AG09319 (cell line): ENCODE measurements at regions not wholly inside any gene's neighbourhood (a gene's known extent, or its start where the extent isn't known, plus 50 kb on each side); places are given as distances from the start of the nearest gene placed in this dataset.

Experiments
- DNase-seq: peaks from one replicate; pipeline ENCODE4 v3.0.0-alpha.2; 2010; ENCODE audit warnings: low read depth; ENCODE audit errors: extremely low read depth
- CTCF ChIP-seq: IDR thresholded peaks from 2 replicates; pipeline ENCODE4 v1.5.1; 2011; ENCODE audit warnings: low read depth, mild to moderate bottlenecking, inconsistent platforms, low read length, moderate library complexity

DNA sequence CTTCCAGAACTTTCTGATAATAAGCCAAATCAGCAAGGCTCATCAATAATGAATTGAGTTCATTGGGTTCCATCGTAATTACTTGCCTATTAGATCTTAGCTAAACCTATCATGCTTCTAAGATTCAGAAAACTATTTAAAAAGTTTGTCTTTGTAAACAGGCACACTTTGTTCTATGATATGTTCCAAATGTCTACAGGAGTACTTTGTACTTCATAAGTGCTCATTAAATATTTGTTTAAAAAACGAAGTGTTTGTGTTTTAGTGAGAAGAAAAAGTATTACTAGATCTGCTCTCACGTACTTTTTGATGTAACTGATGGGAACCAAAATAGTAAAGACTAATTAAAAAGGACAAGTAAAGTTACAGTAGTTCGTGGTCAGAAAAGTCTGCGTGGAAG is 172.8 kb upstream of the FLRT2 start:
- no peak for DNase-seq
- TF ChIP-seq CTCF = no peak

DNA sequence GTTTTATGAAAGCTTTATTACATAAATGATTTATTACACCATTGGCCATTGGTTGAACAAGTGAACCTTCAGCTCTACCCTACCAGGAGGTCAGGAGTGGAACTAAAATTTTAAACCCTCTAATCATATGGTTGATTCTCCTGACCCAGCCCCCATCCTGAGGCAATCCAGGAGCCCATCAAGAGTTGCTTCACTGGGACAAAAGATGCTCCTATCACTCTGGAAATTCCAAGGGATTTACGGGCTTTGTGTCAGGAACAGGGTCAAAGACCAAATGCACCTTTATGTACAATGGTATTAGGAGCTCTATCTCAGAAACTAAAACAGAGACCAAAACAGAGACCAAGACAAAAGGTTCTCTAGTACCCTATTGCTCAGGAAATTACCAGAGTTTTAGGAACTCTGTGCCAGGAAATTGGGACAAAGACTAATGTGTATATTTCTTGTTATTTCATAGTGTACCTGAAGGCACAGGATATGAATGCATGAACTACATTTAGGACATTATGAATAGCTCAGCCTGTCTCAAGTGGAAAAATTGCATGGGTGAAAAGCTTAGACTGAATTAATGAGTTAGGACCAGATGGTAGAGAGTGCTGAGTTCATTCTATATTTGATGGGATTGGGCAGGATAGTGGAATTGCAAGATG is 171.7 kb upstream of the FLRT2 start:
- TF ChIP-seq CTCF = no peak
- no peak for DNase-seq

DNA sequence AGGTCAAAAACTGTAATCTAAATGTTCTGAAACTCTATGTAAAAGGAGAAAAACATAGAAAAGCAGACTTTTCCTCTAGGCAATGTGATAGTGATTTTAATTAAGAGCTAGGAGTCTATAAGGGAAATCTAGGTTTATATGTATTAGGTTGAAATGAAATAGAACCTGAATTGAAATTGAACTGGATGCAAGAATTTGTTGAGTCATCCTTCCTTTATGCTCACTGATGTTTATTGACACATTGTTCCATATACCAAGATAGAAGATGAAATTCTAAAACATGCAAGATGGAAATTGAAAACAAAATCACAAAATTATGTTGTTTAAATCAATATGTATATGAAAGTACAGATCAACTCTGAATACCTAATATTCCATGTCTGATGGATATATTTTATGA is 170.4 kb upstream of the FLRT2 start:
- no peak for DNase-seq
- TF ChIP-seq CTCF = no peak

DNA sequence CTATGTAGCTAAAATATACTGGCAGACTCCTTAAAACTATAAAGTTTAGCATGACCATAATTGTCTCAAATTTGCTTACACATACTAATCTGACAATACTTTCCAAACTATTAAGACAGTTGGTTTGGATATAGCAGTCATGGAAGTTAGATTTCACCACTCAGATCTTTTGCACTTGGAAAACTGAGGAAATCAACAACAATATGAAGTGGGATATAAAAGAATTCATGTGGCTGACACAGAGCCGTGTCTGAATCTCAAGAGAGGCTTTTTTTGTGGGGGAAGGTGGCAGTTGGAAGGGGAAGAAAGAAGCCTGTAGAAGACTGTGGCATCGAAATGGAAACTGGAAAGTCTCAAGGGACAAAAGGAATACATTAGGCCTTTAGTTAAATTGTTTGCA is 166.6 kb upstream of the FLRT2 start:
- TF ChIP-seq CTCF = no peak
- no peak for DNase-seq

DNA sequence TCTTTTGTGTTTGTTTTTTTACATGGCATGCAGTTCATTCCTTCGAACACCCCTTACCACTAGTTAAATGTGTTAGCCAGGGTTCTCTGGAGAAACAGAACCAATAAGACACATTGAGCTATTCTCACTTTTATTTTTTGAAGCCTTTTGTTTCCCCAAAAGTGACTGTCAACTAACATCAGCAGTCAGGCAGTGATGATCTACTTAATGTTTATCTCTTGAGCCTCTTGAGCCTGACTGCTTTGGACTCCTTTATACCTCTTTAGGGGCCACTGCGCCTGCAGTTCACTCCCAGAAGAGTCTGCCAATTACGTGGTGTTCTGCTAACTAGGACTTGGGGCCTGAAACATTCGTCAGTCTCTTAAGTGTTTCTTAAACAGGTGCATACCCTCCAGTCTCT is 163.7 kb upstream of the FLRT2 start:
- DNase-seq = no peak
- no peak for TF ChIP-seq CTCF

DNA sequence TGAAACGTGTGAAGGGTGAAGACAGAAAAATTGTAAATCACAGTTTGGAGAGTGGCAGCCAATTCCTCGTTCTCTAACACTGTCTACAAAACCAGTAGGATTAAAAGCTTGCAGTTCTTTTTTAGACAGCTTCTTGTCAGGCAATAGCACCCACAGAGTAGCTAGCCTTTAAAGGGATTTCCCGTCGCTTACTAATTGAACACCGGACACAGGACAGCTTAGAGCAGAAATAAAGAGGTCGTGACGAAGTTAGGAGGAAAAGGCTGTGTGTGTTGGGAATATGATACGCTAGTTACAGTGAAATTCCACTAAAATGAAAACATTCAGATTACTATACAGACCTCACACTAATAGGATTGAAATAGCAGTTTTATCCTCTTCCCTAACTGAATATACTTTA is 149.1 kb upstream of the FLRT2 start:
- DNase-seq = no peak
- TF ChIP-seq CTCF = no peak

GRCh38 chr14:85382341-85382740 is 147.6 kb upstream of the FLRT2 start:
- DNase-seq = no peak
- no peak for TF ChIP-seq CTCF
